ENCODE measurements at regions not wholly inside any gene's neighbourhood (a gene's known extent, or its start where the extent isn't known, plus 50 kb on each side); places are given as distances from the start of the nearest gene placed in this dataset.
"Not testable (repeated sequence)": the region's sequence is repeated elsewhere in the genome, so short reads cannot be mapped to it uniquely, and the experiment has no call there.

DNA sequence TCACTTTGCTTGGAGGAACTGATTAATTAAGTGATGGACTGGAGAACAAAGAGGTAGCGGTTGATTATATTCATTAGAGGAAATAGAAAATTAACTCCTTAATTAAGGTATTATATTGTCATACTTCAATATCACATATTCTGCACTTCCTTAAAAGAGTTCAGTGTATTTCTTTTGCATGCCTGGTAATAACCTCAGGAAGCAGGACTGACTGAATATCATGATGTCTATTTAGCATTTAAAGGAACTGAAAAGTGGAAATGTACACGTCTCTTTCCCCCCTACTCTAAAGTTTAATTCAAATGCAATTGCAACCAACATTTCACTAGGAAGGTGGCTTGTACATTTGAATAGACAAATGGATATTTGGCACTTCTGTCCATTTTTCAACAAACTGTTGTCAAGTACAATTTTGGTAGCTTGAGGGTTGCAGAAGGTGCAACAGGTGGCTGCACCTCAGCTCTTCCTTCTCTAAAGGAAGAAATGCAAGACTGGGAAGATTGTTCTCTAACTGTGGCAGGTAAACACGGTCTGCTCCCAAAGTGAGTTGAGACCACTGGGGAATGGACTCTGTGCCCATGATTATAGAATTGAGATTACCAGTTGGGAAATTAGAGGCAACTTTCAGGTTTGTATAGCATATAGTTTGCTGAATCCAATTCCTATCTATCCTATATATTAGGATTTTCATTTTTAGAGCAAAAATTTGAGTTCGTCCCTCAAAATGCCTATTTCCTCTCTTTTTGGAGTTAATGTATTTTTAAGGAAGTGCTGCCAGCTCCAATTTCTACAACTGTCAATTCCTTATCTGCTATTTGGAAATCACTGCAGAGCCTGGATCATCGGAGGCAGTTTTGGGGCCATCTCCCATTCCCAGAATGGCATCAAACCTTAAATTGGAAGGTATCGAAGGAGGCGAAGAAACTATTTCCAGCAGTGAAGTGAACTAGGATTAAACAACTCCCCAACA is 98.9 kb upstream of the TAF11L2 start:
- no peak for DNase-seq (ENCODE audit: low read depth in 3 of 3, low spot score in 2 of 3)

DNA sequence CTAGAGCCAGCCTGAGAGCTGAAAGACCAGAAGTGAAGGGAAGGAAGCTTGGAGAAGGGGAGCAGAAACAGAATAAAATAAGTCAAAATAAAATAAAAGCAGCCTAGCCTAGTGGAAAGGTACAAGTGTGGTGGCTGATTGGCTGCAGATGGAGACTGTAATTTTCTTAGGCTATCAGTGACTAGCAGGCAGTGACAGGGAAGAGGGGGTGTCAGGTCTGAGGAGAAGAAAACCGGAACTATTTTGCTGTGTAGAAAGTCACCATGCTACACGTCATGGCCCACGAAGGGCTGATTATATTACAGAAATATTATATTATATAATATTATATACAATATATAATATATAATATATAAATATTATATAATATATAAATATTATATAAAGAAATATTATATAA is 98.1 kb upstream of the TAF11L2 start:
- DNase-seq (ENCODE audit: low read depth in 3 of 3, low spot score in 2 of 3) = no peak

DNA sequence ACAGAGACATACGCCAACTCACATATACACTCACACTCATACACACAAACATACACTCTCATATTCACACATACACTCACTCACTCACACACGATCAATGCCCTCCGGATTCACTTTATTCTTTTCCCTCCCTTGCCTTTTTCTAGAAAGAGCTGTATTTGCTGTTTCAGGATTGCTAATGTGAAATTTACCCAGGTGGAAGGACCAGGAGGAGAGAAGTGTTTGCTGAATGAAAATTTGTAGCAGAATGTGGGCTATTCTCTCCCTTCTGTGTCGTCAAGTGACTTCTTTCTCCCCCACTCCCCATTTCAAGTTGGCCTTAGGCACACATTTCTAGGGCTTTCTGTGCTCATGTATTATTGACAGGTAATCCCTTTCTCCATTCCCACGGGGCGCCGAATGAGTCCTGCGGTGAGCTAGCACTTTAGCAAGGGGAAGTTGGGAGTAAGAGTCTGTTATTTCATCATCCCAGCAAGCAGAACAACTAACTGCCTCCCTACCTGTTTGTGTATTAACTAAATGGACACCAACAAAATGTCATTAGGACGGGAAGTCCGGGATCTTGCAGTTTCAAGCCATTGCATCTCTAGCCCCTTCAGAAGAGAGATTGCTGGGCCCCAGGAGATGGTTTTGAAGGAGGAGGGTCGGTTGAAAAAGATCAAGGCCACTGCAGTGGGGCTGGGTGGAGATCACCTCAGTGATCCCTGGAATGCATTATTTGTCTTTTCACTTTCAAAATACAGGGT is 97.1 kb upstream of the TAF11L2 start:
- no peak for DNase-seq (ENCODE audit: low read depth in 3 of 3, low spot score in 2 of 3)

DNA sequence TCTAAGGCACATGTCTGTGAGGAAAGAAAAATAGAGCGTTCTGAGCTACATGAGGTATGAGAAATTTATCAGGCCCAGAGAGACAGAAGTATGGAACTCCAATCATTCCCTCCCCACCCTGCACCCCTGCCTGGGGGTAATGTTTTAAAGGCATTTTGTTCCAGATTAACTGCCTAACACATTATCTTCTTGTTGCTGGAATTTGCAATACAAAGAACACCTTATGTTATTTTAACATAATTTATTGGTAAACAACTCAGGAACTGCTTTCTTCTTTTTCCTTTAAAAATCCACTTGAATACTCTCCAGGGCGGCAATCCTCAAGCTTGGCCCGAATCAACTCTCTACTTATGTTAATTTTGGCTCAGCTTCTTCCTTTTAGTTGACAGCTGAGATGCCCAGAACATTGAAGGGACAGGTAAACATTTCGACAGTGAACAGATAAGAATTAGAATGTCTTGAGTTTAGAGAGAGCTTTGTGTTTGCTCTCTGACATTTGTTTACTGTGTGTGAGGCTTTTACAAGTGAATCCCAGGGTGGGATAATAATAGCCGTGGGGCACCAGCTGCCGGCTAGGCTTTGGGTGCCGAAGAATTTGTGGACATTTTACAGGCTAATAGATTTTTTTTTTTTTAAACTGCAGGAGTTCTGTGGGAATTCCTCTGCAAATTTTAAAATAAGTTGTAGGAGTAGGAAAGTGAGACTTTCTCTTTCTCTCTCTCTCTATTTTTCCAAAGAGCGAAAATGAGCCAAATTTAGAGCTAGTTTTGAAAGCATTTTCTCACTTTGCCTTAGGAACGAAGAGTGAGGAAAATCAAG is 96.4 kb upstream of the TAF11L2 start:
- no peak for DNase-seq (ENCODE audit: low read depth in 3 of 3, low spot score in 2 of 3)

DNA sequence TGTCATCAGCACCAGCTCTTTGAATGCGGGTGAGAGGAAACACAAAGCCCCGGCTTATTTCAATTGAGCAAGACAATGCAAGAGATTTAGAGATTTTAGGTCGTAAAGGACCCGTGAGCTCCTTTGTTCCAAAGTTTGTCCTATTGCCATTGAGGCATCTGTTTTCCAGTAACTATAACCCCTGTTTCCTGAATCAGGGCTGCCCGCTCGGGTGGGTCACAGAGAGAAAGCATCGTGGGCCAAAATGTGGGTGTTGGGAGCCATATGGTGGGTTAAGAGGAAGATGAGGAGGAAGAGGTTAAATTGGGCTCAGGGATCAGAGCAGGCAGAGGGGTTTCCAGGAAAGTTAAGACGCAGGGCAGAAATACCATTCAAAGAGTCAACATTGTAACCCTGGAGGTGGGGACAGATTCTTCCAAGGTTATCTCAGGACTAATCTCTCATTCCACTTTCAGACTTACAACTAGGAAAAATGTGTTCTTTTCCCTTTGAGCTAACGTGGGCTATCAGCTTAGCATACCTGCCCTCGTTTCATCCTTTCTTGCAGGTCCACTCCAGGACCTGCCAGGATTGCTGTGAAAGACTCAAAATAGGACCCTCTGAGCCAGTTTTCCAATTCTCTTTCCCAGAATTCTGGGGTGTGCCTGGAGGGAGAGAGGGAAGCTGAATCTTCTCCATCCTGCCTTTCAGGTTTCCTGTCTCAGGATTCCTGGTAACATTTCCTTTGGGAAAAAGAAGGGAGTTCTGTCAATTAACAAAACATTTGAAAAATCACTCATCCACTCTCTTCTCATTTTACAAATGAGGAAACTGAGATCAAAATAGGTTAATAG is 95.5 kb upstream of the TAF11L2 start:
- DNase-seq (ENCODE audit: low read depth in 3 of 3, low spot score in 2 of 3) = no peak

DNA sequence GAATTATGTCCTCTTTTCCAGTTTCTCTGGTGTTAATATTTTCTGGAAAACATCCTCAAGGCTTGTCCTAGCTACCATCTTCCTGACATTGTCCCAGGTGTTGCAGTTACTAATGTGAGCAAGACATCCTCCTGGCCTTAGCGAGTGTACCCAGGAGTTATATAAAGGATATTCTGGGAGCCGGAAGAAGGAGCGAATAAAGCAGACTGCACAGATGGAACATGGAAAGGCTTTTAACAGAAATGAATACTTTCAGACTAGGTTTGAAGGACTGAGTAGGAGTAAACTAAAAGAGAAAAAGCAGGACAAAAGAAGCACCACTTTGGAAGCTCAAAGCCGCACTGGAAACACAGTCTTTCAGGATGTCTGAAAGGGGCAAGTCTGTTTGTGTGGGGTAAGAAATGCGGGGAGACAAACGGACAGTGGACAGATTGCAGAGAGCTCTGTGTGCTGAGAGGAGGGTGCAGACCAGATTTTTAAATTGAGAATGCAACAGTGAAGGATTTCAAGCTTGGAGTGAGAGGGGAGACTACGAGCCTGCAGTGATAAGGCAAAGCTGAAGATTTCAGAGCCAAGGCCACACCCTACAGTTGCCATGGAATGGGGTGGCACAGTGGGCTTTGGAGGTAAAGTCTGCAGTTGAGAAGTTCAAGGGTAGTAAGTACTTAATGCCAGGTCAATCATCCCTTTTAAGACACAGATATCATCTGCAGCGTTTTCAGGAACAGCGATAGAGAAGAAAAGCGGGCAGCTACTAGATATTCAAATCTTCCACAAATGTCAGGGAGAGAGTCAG is 94.1 kb upstream of the TAF11L2 start:
- no peak for DNase-seq (ENCODE audit: low read depth in 3 of 3, low spot score in 2 of 3)

DNA sequence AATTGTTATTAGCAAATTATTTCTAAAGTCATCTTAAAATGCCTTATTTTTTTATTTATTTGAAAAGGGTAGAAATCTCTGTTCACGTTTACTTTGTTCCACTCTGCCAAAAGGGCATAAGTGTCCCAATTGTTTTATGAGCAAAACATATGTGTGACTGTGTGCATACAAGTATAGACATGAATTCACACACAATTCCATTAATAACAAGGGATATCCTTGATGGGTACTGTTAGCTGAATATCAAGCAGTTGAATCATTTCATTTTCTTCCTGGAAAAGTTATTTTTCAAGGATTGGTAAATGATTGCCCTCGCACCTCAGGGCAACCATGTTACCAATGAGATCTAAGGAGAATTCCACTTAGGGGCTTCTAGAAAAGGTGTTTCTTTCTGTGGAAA is 92.1 kb upstream of the TAF11L2 start:
- DNase-seq (ENCODE audit: low read depth in 3 of 3, low spot score in 2 of 3) = no peak

DNA sequence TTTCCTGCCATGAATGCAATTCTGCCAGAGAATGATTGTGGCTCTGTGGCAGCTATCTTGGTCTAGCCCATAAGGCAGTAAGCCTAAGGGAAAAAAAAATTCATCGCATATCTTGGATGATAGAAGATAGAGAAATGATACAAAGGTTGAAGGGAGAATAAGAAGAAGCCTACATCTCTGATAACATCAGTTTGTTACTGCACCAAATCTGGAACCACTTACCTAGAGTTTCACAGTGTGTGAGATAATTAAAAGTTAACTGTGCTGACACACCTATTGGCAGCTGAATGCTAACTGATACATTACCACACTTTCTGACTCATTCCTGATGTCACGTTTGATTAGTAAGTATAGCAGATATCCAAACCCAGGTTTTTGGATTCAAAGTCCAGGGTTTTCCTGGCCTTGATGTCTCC is 91.6 kb upstream of the TAF11L2 start:
- no peak for DNase-seq (ENCODE audit: low read depth in 3 of 3, low spot score in 2 of 3)

DNA sequence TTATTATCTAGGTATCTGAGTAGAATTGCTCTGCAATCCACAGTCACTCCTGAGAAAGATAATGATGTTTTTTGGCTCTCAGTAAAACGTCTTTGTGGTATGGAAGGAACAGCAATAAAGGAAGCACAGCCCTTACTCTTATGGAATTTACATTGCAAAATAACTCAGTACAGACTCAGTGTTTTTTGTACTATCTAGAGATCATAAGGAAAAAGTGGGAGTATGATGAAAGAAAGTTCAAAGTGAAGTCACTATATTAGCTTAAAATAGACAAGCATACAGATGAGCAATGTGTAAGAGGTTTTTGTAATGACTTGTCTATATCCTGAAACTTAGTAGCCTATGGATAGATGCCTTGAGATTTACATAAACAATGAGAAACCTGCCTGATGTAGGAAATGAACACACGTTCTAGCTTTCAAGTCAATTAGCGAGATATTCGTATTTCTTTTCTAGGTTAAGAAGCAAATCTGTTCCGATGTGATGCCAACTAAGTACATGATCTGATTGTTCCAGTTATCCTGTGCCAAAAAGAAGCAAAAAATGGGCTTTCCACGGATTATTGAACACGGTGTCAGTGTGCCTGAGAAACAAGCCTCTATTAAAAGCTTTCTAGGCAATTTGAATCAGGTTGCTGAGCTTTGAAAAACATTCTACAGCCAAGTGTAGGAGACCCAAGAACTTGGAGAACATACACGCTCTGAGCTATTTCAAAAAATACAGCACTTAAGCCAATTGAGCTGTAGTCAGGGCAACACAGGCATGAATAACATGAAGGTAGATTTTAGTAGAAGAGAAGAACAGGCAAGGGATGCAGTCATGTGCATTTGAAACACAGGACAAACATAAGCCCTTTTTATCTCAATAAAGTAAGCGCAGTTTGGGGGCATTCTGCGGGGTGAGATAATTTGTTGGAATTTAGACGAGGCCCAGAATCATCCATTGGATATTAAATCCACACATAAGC is 86.3 kb upstream of the TAF11L2 start:
- no peak for DNase-seq (ENCODE audit: low read depth in 3 of 3, low spot score in 2 of 3)

DNA sequence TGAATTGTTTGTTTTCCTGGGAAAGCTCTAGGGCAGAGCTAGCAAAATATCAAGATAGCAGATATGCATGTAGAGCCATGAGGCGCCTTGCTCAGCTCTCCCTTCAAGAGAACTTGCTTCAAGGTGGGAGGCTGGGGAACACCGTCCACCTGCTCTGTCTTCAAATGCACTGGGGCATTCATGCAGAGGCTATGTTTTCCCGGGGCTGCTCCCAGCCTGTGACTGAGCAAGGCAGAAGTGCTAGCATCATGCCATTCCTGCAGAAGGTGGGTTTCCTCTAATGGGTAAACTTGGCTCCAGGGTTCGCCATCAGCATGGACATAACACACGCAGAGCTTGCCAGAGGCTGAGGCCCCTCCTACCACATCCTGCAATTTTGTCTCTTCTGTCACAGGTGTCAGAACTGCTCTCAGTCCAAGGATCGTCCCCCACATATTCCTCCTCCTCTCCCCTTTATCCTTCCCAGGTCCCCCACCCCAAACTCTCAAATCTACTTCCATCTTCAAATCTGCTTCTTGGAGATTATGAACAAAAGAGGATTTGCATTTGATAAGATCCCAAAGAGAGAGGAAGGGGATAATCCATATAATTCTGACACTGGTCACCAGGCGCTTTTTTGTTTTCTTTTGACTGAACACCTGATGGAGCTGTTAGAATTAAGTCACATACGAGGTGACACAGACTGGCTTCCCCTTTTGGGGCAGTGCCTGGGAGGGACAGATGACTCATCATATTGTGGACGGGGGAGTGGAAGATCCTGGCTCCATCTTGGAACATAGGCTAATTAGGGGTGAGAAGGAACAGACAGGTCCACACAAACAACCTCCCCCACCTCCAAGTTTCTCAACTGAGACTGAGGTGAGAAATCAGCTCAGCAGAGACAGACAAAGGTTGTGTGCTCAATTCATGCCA is 85.0 kb upstream of the TAF11L2 start:
- no peak for DNase-seq (ENCODE audit: low read depth in 3 of 3, low spot score in 2 of 3)

DNA sequence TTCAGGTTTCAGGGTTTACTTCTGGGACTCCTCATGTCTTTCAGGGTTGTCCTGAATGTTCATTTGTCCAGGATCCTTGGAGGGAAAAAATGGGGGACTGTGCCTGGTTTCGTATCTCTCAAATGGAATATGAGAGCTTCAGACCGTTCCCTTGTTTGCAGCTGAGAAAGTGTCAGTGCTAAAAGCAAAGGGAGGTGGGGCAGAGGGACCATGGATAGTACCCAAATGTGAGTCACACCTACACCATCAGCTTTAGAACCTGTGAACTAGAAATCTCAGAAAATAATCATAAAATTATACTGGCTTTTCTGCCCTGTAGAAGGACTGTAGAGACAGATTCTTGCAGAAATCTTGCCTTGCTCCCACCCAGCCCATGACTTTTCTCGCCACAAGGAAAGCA is 84.3 kb upstream of the TAF11L2 start:
- no peak for DNase-seq (ENCODE audit: low read depth in 3 of 3, low spot score in 2 of 3)

DNA sequence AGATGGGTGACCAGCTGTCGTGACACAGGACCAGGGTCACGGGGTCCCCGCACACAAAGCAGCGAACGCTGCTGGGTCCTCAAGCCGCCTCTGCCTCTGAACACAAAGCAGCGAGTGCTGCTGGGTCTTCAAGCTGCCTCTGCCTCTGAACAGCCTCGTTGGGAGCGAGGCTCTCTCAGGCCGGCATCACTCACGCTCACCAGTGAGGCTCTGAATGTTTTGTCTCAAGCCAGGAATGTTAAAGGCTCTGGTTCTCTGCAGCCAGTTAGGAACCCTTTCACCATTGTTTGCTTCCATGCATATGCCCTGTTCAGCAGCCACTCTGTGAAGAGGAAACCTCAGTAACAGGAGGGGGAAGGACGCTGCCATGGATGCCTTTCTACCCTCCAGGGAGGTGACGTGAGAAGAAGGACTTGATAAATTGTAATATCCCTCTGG is 82.7 kb upstream of the TAF11L2 start:
- DNase-seq (ENCODE audit: low read depth in 3 of 3, low spot score in 2 of 3) = no peak

DNA sequence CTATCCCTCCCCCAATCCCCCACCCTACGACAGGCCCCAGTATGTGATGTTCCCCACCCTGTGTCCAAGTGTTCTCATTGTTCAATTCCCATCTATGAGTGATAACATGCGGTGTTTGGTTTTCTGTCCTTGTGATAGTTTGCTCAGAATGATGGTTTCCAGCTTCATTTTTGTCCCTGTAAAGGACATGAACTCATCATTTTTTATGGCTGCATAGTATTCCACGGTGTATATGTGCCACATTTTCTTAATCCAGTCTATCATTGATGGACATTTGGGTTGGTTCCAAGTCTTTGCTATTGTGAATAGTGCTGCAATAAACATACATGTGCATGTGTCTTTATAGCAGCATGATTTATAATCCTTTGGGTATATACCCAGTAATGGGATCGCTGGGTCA is 81.7 kb upstream of the TAF11L2 start:
- DNase-seq (ENCODE audit: low read depth in 3 of 3, low spot score in 2 of 3) = not testable (repeated sequence)

DNA sequence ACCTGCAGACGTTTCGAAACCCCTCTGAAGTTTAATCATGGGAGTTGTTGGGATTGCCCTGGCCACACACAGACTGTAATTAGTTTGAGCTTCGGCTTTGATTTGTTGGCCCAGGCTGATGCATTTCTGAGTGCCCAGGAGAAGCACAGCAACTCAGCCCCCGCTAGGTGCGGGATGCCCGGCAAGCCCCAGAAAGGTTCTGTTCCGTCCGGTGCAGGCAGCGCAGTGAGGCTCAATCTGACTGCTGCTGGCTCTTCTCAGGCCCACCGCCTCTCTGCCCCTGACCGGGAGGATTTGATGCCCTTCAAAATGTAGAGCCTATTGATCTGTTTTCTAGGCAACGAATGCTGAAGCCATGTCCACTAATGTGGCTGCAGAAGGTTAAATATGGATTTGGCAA is 73.4 kb upstream of the TAF11L2 start:
- DNase-seq (ENCODE audit: low read depth in 3 of 3, low spot score in 2 of 3) = no peak

DNA sequence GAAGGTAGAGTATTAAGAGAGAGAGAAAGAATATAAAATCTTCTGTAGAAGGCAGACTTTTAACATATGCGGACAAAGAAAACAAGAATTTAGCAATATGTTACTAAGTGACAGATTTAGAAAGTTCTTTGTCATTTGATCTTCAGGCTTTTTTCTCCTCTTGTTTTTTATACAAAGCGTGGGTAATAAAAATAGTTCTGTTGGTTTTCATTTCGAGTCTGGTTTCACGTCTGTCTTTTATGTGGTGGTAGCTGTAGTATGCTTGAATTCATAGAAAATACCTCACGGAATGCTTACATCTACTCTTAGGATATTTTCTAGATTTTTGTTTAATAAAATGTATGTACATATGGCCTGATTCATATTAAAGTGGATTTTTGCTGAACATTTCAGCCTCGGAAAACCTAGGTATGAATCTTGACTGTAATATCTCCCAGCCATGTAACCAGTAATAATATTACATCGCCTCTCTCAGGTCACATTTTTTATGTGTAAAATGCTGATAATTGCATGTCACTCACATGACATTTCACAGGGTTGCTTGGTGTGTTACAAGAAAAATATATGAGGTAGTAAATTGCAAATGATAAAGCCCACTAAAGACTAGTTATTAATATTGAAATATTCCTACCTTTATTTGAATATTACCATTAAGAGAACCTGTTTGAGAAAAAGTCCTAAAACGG is 72.5 kb upstream of the TAF11L2 start:
- DNase-seq (ENCODE audit: low read depth in 3 of 3, low spot score in 2 of 3) = no peak

DNA sequence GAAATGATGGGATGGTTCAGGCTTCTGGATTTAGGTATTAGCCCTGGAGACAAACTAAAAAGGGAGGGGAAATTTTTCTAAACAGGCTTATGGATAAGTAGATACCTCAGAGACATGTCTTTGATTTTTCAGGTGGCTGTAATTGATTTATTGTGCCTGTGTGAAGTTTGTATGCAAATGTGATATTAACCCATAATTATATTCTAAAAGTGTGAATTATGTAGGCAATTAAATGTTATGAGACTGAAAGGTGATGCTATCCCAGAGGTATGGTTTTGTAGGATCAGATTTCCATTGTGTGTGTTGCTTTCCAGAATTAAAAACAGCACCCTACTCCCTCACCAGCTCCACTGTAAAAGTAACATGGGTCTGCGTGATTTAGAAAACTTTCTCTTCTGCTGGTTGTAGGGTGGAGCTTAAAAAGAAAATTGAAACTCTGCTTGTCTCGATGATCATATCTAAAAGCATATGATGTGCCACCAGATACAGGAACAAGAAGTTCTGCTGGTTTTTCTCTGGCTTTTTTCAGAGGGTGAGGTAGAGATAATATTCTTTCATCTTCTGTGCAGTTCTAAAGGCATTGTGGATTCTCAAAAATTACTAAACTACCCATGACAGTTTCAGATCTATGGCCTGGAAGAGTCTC is 71.8 kb upstream of the TAF11L2 start:
- DNase-seq (ENCODE audit: low read depth in 3 of 3, low spot score in 2 of 3) = no peak

Measured in right renal cortex interstitium (tissue), 3 donors.